Right lobe of liver (tissue), 6 donors: ENCODE measurements at regions not wholly inside any gene's neighbourhood (a gene's known extent, or its start where the extent isn't known, plus 50 kb on each side); places are given as distances from the start of the nearest gene placed in this dataset.

Experiments
- ATAC-seq, 4 donors: fragments of 200-7000 bp; cut with Tn5 transposase; one replicate each; pipeline ENCODE4 v1.9.1; 2020; ENCODE audit warnings: mild to moderate bottlenecking in 4 of 4, moderate library complexity in 4 of 4
- DNase-seq, 3 donors: peaks; one replicate each; pipeline ENCODE4 v3.0.0-alpha.2; 2020
- H3K27ac ChIP-seq, 3 donors: fragments of 200-600 bp; one replicate each; pipeline ENCODE4 v1.8.0; 2022
- H3K27me3 ChIP-seq, 2 donors: fragments of 200-600 bp; one replicate each; pipeline ENCODE4 v1.8.0; 2022
- H3K36me3 ChIP-seq, 4 donors: fragments of 200-600 bp; sonication (generic) in 1 of 4; one replicate each; pipeline versions ENCODE4 v1.5.1 to v1.8.0; 2017 to 2022; ENCODE audit warnings: control low read depth in 1 of 4
- H3K4me1 ChIP-seq, 4 donors: fragments of 200-600 bp; sonication (generic) in 1 of 4; one replicate each; pipeline versions ENCODE4 v1.5.1 to v1.8.0; 2017 to 2022; ENCODE audit warnings: control low read depth in 1 of 4
- H3K4me3 ChIP-seq, 3 donors: fragments of 200-600 bp; one replicate each; pipeline ENCODE4 v1.8.0; 2022
- H3K9me3 ChIP-seq, 4 donors: fragments of 200-600 bp; sonication (generic) in 1 of 4; one replicate each; pipeline versions ENCODE4 v1.5.1 to v1.8.0; 2017 to 2022; ENCODE audit warnings: control low read depth in 1 of 4
- POLR2A ChIP-seq: fragments of 450-650 bp; IDR thresholded peaks from one replicate; pipeline ENCODE4 v1.6.1; 2017; ENCODE audit warnings: antibody characterized with exemption, mild to moderate bottlenecking
- WGBS: methylation state at CpG from one replicate; pipeline ENCODE4 v1.1.6; 2018; ENCODE audit warnings: low coverage, low lambda C conversion rate; ENCODE audit not compliant: insufficient coverage; ENCODE audit errors: missing lambda C conversion rate; 5-methylcytosine and 5-hydroxymethylcytosine counted together
- intact Hi-C, 2 donors: fragments of 100-400 bp; cut with DNase I; formaldehyde crosslinking; loops; one replicate each; pipeline versions ENCODE4 v1.11.2 to v1.14.1; 2022
- TF ChIP-seq, protein P1 (sequence below), 4 donors: fragments of 200-600 bp in 3 of 4; fragments of 450-650 bp in 1 of 4; IDR thresholded peaks; one replicate each; pipeline versions ENCODE4 v1.5.1 to v1.8.0; 2016 to 2022; ENCODE audit warnings: antibody characterized with exemption in 4 of 4, mild to moderate bottlenecking in 2 of 4
- donor health status: DM: no; HTN: yes; CAD: no.
- donor health status: DM: no; HTN: no; CAD: no.
- donor health status: DM: no; HTN: no; CAD: no.
- donor health status: DM: no; HTN: yes; CAD: no.
- donor health status: DM: no; HTN: yes; CAD: no.

DNA sequence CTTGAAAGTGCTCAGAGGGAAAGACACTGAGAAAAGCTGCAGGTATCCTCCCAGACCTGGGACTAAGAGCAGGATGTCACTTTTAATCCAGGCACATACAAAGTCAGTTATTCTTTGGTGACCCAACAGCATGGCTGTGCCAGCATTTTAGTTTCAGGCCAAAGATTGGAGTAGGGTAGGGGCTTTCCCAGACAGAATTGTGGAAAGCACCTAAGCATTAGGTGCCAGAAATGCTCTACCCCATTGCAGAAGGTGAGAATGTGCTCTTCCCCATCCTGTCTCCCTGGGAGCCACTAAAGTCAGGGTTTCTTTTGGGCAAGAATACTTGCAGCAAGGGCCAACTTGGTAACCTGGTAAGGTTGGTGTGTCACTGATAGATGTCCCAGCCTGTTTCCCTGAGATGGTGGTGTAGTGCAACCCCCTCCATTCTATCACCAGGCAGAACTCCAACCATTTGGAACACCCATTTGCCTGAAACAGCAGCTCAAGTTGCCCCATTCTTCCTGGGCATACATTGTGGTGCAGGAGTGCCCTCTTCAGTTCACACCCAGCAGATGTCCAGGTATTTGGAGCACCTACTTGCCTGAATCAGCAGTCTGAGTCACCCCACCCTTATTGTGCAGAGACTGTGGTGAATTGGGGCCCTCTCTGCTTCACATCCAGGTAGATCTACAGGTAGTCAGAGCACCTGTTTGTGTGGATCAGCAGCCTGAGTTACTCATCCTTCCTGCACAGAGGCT lies 183.5 kb downstream of the ZC4H2 start:
- Histone ChIP-seq H3K9me3 (no peaks in the 10 kb centered on the region), H3K27me3 (no peaks in the 10 kb centered on the region), H3K27ac (no peak overlapping the region), H3K4me3 (no peak overlapping the region), H3K36me3 (no peaks in the 10 kb centered on the region), H3K4me1 (no peaks in the 10 kb centered on the region)
- no peak for TF ChIP-seq POLR2A
- TF ChIP-seq, protein P1, sequence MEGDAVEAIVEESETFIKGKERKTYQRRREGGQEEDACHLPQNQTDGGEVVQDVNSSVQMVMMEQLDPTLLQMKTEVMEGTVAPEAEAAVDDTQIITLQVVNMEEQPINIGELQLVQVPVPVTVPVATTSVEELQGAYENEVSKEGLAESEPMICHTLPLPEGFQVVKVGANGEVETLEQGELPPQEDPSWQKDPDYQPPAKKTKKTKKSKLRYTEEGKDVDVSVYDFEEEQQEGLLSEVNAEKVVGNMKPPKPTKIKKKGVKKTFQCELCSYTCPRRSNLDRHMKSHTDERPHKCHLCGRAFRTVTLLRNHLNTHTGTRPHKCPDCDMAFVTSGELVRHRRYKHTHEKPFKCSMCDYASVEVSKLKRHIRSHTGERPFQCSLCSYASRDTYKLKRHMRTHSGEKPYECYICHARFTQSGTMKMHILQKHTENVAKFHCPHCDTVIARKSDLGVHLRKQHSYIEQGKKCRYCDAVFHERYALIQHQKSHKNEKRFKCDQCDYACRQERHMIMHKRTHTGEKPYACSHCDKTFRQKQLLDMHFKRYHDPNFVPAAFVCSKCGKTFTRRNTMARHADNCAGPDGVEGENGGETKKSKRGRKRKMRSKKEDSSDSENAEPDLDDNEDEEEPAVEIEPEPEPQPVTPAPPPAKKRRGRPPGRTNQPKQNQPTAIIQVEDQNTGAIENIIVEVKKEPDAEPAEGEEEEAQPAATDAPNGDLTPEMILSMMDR (IDR thresholded peaks at IDR 0.05): no peak
- intact Hi-C loops: no loop called here
- ATAC-seq (no peak), DNase-seq (peak in 1 of 3 donors; percentile 28)

DNA sequence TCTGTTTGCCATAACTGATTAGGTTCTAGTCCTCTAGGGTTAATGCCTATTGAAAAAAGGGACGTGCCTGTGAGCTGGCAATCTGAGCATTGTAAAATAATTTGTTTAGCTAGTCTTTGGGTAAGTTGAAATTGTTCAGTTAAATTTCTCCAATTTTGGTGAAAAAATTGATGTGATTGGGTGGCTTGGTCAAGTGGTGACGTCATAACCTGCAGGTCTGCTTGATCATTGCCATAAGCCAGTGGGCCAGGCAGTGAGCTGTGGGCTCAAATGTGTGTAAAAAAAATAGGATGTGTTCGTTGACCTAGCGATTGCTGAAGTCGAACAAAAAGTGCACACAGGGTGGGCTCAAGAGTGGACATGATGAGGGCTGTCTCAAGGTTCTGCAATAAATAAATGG lies 193.3 kb downstream of the ZC4H2 start:
- DNase-seq (no peak), ATAC-seq (no peak)
- no peak for TF ChIP-seq POLR2A
- TF ChIP-seq, protein P1 (IDR thresholded peaks at IDR 0.05): no peak
- intact Hi-C loops: no loop called here
- peaks cover 0 to 4% (median 0%) of the 10 kb centered on the region in 4 donors for H3K9me3 ChIP-seq
- H3K4me1 ChIP-seq: no peaks in the 10 kb centered on the region
- no peak overlapping the region for H3K27ac ChIP-seq
- no peak overlapping the region for H3K4me3 ChIP-seq
- H3K27me3 ChIP-seq: no peaks in the 10 kb centered on the region
- H3K36me3 ChIP-seq: no peaks in the 10 kb centered on the region
- 60% methylated on average over 5 of the region's 5 CpGs for WGBS

DNA sequence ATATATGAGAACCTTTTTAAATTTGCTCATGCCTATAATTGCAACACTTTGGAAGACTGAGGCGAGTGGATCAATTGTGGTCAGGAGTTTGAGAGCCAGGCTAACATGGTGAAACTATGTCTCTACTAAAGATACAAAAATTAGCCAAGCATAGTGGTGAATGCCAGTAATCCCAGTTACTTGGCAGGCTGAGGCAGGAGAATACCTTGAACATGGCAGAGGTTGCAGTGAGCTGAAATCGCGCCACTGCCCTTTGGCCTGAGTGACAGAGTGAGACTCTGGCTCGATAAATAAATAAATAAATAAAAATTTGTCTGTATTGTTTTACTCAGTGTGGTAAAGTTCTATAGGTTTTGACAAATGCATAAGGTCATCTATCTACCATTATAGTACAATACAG lies 218.2 kb downstream of the ZC4H2 start:
- peak in 2 of 3 donors; percentile 55 to 73 for DNase-seq
- no peaks in the 10 kb centered on the region for H3K9me3 ChIP-seq
- no peaks in the 10 kb centered on the region for H3K36me3 ChIP-seq
- peaks cover 0 to 4% of the 10 kb centered on the region in 2 donors for H3K27me3 ChIP-seq
- H3K27ac ChIP-seq: no peak overlapping the region
- peak; percentile 64 to 85 (median 70) for ATAC-seq
- TF ChIP-seq, protein P1 (IDR thresholded peaks at IDR 0.05): no peak
- TF ChIP-seq POLR2A: no peak
- no peaks in the 10 kb centered on the region for H3K4me1 ChIP-seq
- 25% methylated on average over 4 of the region's 4 CpGs for WGBS
- intact Hi-C loops: no loop called here
- H3K4me3 ChIP-seq: no peak overlapping the region

DNA sequence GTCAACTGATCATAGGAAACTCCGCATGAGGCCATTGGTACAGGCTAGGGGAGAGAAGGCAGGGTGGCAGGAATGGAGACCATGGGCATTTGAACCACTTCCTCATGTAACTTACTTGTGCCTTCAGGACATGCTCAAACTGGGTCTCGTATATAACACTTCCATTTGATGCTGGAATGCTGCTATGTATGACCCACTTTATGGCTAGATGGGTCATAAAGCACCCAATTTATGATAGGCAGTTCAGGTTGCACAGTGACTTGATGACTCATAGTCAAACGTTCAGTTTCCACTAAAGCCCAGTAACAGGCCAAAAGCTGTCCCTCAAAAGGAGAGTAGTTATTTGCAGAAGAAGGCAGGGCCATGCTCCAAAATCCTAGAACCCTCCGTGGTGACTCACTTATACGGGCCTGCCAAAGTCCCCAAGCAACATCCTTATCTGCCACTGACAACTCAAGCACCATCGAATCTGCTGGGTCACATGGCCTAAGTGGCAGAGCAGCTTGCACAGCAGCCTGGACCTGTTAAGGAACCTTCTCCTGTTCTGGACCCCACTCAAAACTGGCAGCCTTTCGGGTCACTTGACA lies 236.4 kb downstream of the ZC4H2 start:
- H3K4me3 ChIP-seq: no peak overlapping the region
- H3K4me1 ChIP-seq: no peaks in the 10 kb centered on the region
- no peaks in the 10 kb centered on the region for H3K9me3 ChIP-seq
- no peaks in the 10 kb centered on the region for H3K27me3 ChIP-seq
- DNase-seq (no peak), ATAC-seq (no peak)
- no peaks in the 10 kb centered on the region for H3K36me3 ChIP-seq
- 44% methylated on average over 5 of the region's 7 CpGs for WGBS
- intact Hi-C loops: no loop called here
- no peak for TF ChIP-seq POLR2A
- TF ChIP-seq, protein P1 (IDR thresholded peaks at IDR 0.05): no peak
- no peak overlapping the region for H3K27ac ChIP-seq
